ENCODE measurements at regions not wholly inside any gene's neighbourhood (a gene's known extent, or its start where the extent isn't known, plus 50 kb on each side); places are given as distances from the start of the nearest gene placed in this dataset.

DNA sequence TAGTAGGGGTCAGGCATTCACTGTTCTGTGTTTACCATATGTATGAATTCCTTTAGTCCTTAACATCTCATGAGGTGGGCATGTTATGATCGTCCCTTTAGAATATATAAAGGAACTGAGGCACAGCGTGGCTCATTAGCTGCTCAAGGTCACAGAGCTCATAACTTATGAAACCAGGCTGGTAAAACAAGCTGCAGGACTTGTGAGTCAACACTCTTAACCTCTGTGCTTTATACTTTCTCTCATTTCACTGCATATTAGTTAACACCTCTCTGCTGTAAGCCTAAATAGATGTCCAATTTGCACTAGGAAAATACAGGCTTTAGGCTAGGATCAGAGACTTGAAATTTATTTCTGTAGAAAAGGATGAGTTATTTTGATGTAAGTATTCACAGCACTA is 180.3 kb upstream of the HDAC9 start:
- DNase-seq (ENCODE audit: low spot score): no peak

DNA sequence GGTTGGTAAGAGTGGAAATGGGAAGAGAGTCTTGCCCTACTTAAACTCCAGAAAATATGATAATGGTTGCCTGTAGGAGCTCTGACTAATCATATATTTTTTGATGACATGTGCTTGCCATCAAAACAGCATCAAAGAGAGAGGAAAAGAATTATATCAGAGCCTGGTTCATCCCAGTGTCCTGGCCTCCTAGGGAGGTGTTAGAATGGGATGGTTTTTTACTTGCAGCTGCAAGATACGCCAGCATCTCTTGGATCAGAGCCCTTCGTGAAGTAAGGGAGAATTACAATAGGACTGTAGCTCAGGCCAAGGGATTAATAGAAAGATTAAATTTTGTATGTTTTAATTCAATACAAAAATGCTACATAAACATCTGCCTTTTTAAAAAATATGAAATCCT is 177.6 kb upstream of the HDAC9 start:
- DNase-seq (ENCODE audit: low spot score): no peak

DNA sequence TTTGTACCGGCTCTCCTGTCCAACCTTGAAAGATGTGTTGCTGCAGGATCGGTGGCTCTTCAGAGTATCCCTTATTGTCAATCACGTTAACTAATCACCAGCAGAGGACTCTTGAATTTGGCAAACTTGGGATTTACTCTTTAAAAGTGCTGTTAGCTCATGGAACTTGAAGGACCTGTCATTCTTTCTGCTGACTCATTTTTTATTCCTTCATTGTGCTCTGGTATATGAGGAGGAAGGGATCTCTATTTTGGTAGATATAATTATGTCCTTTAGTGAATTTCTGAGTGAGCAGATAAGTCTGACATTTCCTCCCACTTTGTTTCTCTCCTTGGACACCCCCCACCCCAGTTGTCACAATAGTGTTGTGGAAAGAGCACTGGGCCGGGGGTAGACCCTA is 175.1 kb upstream of the HDAC9 start:
- DNase-seq (ENCODE audit: low spot score): no peak

DNA sequence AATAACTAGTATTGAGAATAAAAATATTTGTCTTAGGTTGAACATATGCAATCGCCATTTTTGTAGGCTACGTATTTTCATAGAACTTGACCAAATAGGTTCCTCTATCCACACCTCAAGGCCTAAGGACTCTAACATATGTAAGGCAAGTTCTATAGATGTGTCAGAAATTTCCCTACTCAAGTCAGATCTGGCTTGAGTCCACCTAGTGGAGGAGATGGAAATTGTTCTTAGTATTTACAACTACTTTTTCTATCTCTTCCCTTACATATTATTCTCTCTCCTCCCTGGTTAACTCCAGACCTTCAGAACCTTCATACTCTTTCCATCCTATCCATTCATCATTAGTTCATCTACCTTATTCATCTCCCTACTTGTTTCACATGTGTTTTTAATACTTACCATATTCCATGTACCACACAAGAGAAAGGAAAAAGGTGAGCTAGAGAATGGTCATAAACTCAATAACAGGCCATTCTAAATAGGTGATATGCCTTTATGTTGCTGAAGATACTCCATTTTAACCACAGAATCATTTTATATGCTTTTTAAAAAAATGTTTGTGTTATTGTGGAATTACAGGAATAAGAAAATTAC is 174.5 kb upstream of the HDAC9 start:
- DNase-seq (ENCODE audit: low spot score): no peak

DNA sequence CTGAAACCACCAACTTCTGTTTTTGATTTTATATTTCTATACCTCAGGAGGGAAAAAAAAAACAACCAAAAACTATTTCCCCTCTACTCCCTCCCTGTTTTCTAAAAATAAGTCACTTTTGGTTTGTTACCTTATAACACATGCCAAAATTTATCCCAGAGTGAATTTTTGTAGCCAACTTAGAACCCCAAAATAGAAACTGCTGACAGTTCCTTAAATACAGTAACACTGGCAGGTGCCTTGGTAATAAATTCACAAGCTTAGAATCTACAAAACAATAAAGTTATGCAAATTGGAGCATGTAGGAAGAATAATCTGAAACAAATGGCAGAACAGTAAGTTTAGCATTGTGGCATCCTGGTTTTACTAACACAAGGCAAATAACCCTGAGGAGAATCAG is 165.0 kb upstream of the HDAC9 start:
- no peak for DNase-seq (ENCODE audit: low spot score)

DNA sequence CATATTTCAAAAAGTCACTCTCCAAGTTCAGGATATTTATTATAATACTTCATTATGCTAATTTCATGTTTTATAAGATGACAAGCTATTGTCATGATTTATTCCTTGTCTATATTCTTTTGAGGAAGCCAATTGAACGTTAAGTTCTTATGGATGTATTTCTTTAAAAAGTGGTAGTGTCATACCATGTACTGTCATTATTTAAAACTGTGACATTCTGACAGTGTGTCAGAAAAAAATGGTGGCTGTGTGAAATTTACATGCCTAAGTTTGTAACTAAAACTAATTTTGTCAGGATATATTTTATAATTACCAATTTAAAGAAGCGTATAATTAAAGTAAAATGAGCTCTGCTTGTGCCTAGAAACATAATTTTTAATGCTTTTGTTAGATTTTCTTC is 158.9 kb upstream of the HDAC9 start:
- DNase-seq (ENCODE audit: low spot score): no peak

DNA sequence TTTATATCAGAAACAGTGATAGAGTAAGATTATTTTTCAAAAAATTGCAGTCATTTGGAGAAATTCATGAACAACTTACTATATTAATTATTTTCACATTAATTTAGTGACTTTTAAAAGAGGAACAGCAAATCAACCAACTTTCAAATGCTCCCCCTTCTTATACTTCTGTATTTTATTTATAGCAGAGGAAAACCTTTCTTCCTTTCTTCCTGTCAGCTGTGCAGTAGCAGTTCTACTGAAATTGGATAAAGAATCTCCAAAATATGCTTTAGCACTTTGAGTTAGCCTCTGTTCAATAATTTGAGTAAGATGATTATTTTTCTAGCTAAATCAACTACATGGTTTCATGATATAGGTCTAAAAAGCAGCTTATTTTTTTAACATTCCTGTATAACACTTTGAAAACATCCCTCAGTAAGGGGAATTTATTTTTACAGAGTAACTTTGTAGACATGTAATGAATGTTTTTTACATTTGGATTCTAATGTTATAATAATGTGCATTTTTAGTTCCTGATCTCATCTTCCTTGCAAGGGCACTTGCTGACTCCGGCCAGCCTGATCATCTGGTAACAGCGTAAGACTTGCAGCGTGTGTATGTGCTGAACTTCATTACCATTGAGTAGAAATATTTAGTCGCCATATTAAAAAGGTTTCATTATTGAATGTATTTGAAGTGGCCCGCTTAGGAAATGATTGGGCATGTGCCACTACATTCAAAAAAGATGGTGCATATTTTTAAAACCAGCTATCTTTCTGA is 158.3 kb upstream of the HDAC9 start:
- DNase-seq (ENCODE audit: low spot score): no peak

DNA sequence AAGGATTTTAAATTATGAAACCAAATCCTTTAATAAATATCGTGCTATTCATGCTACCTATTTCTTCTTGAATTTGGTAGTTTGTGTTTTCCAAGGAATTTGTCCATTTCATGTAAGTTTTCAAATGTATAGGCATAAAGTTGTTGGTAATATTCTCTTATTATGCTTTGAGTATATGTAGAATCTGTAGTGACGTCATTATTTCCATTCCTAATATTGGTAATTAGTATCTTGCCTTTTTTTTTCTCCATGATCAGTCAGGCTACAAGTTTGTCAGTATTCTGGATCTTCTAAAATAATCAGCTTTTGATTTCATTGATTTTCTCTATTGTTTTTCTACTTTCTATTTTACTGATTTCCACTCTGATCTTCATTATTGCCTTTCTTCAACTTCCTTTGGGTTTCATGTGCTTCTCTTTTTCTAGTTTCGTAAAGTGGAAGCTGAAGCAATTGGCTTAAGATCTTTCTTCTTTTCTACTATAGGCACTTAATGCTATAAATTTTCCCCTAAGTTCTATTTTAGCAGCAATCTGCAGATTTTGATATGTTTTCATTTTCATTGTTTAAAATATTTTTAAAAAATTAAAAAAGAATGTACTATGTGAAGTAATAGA is 156.5 kb upstream of the HDAC9 start:
- no peak for DNase-seq (ENCODE audit: low spot score)

DNA sequence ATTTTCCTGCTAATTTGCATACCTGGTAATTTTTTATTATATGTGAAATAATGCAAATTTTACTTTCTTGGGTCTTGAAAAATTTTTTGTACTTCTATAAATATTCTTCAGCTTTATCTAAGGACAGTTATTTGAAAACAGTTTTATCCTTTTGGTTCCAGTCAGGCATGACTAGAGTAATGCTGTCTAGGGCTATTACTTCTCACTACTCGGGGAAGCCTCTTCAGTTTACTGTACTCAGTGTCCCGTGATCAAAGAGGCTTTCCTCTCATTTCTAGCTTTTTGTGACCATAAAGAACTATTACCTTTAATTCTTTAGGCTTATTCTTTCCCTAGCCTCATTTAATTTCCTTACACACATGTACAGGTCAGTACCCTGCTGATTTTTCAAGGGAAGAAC is 153.8 kb upstream of the HDAC9 start:
- DNase-seq (ENCODE audit: low spot score): no peak

DNA sequence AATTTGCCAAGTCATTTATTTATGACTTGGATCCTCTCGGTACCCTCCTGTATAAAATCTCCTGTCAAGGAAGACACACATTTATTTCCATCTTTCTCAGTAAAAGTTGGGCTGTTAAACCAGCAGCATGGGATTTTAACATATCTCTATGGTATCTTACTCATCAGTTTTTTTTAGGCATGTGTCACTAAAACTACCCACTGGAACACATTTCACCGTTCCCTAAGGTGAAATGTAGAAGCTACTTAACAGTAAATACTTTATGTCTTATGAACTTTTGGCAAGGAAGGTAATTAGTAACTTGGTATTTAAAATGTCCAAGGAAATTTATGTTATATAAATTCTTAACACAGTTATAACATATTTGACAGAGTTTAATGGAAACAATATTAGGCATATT is 152.5 kb upstream of the HDAC9 start:
- DNase-seq (ENCODE audit: low spot score): no peak

DNA sequence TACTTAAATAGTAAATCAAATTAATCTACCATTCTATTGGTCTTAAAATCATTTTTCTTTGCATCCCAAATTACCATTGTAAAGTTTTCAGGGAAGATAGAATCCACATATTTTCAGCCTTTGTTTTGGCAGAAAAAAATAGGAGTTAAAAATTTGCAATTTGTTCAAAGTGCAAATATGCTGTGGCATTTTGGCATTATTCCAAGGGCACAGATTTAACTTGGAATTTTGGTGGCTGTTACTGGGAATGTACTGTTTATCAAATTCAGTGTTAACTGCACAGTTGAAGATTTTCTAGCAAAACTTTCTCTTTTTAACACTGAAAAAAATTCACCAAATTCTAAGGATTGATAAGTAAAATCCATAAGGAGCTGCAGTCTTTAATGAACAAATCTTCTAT is 151.0 kb upstream of the HDAC9 start:
- no peak for DNase-seq (ENCODE audit: low spot score)

DNA sequence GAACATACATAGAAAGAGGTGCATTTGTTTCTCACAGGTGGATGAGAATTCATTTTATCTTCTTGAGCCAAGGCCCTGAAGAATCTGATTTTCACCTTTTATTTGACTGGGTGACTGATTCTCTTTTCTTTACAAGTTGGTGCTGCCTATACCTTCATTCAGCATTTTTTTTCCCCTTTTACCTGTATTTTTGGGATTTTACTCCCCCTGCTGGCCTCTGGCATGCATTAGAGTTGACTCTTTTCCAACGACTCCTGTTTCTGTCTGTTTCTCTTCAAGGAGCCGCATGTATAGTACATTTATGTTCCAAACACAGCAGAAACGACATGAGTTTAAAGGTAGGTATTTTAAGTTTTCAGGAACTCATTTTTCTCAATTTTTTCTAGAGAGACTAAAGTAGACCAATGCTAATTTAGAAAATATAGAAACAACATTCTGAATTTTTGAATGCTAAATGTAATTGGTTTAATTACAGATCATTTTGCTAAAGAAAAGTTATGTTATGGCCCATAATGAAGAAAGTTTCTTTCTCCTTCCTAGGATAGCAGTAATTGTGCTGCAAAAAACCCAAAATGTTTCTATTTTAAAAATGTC is 149.8 kb upstream of the HDAC9 start:
- DNase-seq (ENCODE audit: low spot score): peak; percentile 16

DNA sequence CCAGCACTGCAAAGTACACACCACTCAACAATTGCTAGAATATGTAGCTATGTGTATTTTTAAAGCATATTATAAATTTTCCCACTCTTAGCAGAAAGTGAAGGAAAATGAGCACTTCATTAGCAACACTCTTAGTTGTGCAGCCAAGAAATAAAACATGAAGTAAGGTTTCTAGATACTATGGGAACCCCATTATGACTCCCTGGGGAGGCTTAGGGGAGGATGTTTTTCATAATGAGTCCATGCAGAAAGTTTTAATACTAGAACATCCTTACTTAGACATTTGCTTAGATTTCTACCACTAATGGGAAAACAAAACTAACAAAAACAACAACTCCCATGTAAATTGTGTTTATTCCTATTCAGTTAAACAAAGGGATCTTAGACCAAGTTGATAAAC is 148.4 kb upstream of the HDAC9 start:
- DNase-seq (ENCODE audit: low spot score): no peak

DNA sequence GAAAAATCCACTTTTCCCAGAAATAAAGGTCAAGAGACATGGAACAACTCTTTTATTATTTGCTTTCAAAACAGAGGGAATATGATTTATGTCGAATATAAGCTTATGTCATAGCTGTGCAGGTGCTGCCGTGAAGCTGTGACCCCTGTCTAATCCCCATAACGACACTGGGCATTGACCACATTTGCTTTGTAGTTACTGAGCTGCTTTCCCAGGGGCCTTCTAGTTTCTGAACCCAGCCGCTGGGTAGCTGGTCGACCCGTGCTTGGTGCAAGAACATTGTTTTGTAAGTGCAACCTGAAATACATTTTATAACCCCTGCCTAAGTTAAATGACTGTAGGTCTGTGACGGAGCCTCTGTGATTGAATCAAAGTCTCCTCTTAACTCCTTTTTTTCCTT is 144.9 kb upstream of the HDAC9 start:
- DNase-seq (ENCODE audit: low spot score): no peak

DNA sequence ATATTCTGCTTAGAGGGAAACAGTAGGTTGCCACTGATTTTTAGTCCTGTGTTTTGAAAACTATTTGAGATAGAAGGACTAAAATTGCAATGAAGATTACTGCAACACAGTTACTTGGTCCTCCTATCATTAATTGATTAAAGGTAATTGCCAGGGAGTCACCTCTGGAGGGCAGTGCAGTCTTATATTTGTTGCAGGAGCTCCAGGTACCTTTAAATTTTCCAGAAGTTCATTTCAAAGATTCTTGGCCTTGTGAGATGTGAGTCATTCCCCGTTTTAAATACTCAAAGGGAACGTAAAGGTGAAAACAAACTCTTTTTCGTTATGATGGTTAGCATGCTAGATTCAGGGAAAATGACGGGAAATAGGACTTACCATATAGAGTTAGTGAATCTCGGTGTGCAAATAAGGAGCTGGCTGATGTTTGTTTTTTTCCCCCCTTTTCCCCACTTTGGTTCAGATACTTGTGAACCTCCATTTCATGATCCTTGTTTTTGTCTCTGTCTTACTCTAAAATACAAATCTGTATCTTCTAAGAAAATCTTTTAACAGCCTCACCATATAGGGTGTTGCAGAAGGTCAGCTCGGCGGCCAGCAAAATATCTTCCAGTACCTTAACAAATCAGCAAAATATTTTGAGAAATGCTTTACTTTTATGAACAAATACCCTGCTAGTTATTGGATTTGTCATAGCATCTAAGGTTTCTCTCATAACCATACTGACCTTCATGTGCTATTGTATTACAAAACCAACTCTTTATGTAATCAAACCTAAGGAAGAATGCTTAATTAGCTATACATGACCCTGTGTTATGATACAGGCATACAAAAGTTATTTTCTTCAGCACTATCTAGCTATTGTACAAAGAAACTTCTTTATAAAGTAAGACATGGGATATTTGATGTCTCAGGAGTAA is 143.0 kb upstream of the HDAC9 start:
- DNase-seq (ENCODE audit: low spot score): no peak

DNA sequence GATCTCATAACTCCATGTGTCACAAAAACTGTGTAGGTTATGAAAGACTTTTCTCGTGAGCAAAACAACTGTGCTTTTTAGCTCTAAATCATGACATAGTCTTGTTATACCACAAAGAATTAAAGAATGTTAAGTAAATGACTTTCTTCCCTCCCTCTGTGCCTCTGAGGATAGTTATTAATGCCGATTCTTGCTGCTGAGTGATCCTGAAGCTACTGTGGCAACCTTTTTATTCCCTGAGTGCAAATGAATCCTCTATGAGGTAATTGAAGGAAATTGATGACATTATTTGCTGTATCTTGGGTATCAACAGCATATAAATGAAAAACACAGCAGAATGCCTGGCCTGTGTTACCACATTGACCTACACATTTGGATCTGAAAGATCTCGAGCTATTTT is 142.2 kb upstream of the HDAC9 start:
- no peak for DNase-seq (ENCODE audit: low spot score)

DNA sequence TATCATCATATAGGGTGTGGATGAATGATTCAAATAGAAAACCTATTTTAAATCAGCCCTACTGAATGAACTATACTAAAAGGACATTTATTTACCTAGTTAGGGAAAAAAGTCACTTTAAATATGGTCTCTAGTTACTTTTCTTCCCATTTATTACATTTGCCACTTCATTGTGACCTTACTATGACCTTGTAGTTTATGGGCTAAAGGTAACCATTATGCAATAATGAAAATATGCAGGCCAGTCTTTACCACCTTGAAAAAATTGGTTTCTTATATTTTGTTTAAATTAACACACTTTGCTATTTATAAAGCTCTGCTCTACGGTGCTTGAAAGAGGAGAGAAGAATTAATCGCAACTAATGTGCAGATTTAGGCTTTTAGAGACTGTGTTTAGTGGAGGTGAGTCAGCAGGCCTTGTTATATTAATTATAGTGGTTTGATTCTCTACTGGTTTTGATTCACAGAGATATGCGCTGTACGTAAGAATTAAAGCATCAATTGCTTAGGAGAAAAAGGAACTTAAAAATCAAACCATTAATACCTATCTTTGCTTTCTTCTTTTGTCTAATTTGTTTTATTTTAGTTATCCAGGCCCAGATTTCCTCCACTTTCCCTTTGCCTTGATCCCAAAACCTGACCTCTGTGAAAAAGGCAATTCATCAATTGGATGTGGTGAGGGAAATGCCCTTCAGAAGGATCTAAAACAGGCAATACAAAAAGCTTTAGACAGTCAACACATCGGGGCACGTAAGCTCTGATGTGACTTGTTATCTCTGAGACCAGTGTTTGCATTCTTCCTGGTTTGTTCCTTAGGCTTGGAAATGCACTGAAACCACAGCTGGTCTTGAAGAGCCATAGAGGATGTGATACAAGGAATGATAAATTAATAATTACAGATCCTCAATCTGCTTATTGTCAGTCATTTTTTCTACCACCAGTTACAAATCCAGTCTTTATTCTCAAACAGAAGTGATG is 141.2 kb upstream of the HDAC9 start:
- DNase-seq (ENCODE audit: low spot score): no peak

DNA sequence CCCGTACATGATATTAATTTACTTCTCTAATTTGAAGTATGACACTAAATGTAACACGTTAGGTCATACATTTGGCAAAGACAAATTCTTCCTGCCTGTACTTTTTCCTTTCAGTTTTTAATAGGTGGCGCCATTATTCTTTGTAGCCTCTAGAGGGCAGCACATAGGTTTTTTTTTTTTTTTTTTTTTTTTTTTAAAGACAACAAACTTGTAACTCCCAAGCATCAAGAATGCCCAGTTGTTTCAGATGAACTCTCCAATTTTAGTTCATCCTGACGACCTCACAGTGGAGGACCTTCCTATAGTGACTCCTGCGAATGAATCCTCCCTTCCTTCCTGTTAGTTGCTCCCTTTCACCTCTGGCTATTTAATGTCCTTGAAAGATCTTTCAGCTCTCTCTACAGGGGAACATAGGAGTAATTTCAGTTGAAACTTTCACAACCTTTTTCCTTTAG is 139.3 kb upstream of the HDAC9 start:
- DNase-seq (ENCODE audit: low spot score): peak; percentile 31

DNA sequence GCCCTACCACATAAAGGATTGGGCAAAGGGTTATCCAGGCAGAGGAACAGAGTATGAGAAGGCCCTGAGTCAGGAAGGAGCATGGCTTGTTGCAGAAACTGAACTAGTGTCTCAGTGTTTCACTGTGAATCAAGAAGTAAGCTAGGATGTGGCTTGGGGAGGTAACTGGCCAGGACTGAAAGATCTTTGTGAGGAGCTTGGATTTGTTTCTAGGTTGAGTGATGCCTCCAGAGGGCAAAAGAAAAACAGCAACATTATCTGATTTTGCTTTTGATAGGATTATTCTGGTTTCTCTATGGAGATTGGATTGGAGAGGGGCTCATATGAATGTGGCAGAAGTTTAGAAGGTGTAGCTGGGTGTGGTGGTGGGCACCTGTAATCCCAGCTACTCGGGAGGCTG is 137.9 kb upstream of the HDAC9 start:
- DNase-seq (ENCODE audit: low spot score): no peak

DNA sequence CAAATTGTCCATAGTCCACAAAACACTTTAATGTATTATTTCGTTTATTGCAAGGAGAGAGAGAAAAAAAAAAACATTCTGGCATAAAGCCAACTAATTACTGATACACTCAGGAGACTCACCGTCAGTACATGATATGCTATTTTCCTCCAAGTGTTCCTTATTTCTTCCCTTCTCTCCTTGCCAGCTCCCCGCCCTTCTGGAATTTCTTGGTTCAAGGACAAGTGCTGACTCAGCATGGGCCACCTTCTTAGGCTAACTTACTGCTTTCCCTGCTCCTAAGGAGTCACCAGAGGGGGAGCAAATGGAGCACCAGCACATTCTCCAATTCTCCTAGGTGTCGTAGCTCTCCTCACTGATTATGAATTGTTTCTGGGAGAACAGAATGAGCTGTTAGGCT is 133.8 kb upstream of the HDAC9 start:
- no peak for DNase-seq (ENCODE audit: low spot score)
